NB4 (cell line): ENCODE measurements at regions not wholly inside any gene's neighbourhood (a gene's known extent, or its start where the extent isn't known, plus 50 kb on each side); places are given as distances from the start of the nearest gene placed in this dataset.

Experiments
- DNase-seq: peaks from one replicate; pipeline ENCODE4 v3.0.0; 2010; ENCODE audit warnings: low read depth
- H3K4me3 ChIP-seq: one replicate; pipeline ENCODE4 v1.5.1; 2011; ENCODE audit warnings: mild to moderate bottlenecking, low read depth, low read length, moderate library complexity
- CTCF ChIP-seq: IDR thresholded peaks from one replicate; pipeline ENCODE4 v1.5.1; 2012; ENCODE audit warnings: low read depth, low read length
- MAX ChIP-seq: IDR thresholded peaks from 2 replicates; pipeline ENCODE4 v1.6.1; 2011; ENCODE audit warnings: low read depth, low read length
- MYC ChIP-seq: IDR thresholded peaks from 2 replicates; pipeline ENCODE4 v1.6.1; 2011; ENCODE audit warnings: low read depth, low read length
- POLR2A ChIP-seq: IDR thresholded peaks from 2 replicates; pipeline ENCODE4 v1.6.1; 2011; ENCODE audit warnings: mild to moderate bottlenecking; ENCODE audit not compliant: insufficient read length; ENCODE audit errors: extremely low read depth

- DNase-seq = no peak
- H3K4me3 ChIP-seq = no peak overlapping the region
- no peak for TF ChIP-seq POLR2A
- TF ChIP-seq CTCF = no peak
- TF ChIP-seq MAX = no peak
- TF ChIP-seq MYC = no peak
Measured at GRCh38 chr3:43994657-43995546, 246.8 kb upstream of the TOPAZ1 start.

- TF ChIP-seq CTCF (no peak), POLR2A (no peak), MAX (no peak), MYC (no peak)
- no peak overlapping the region for H3K4me3 ChIP-seq
- no peak for DNase-seq
Measured at GRCh38 chr3:43995547-43996378, 245.9 kb upstream of the TOPAZ1 start.

GRCh38 chr3:43996379-43997301, 245.0 kb upstream of the TOPAZ1 start:
- no peak overlapping the region for H3K4me3 ChIP-seq
- peak; percentile 11 for DNase-seq

GRCh38 chr3:43997316-43997715, 244.4 kb upstream of the TOPAZ1 start:
- H3K4me3 ChIP-seq = no peak overlapping the region
- DNase-seq = no peak
- TF ChIP-seq CTCF = no peak
- no peak for TF ChIP-seq MYC
- TF ChIP-seq MAX = no peak
- no peak for TF ChIP-seq POLR2A

More at GRCh38 chr3:43996379-43997301, 245.0 kb upstream of the TOPAZ1 start:
- TF ChIP-seq CTCF (no peak), POLR2A (no peak), MYC (no peak), MAX (no peak)

- TF ChIP-seq MAX (no peak), POLR2A (no peak), MYC (no peak), CTCF (no peak)
- no peak for DNase-seq
- H3K4me3 ChIP-seq = no peak overlapping the region
Measured at GRCh38 chr3:43997788-43998369, 243.8 kb upstream of the TOPAZ1 start.
